ENCODE measurements at regions not wholly inside any gene's neighbourhood (a gene's known extent, or its start where the extent isn't known, plus 50 kb on each side); places are given as distances from the start of the nearest gene placed in this dataset.

- ATAC-seq (ENCODE audit: low read depth) (no peak), DNase-seq (no peak)
- peaks cover 2% of the 10 kb centered on the region for H3K9me3 Mint-ChIP-seq (ENCODE audit: insufficient read depth)
- H3K27me3 Mint-ChIP-seq = no peaks in the 10 kb centered on the region
- Histone ChIP-seq H3K9me3 (ENCODE audit: control extremely low read depth in 1 of 3, control insufficient read depth in 2 of 3, insufficient read depth in 1 of 3, low read length in 2 of 3) (no peaks in the 10 kb centered on the region), H3K79me2 (ENCODE audit: control insufficient read depth, insufficient read depth, low read length) (no peaks in the 10 kb centered on the region), H3K27me3 (replicated peaks in 1 of 4; ENCODE audit: control extremely low read depth in 1 of 4, control insufficient read depth in 3 of 4, insufficient read depth in 4 of 4, low read length in 3 of 4) (no peaks in the 10 kb centered on the region), H3K36me3 (replicated peaks in 1 of 2; ENCODE audit: control extremely low read depth in 1 of 2, control insufficient read depth in 1 of 2, extremely low read depth in 1 of 2, insufficient read depth in 2 of 2, low read length in 1 of 2) (no peaks in the 10 kb centered on the region), H2AFZ (ENCODE audit: insufficient read depth, low read depth, low read length, poor library complexity, severe bottlenecking) (no peak overlapping the region), H4K20me1 (ENCODE audit: control insufficient read depth, insufficient read depth, low read length, poor library complexity, severe bottlenecking) (no peaks in the 10 kb centered on the region), H3K27ac (ENCODE audit: low read length in 2 of 2) (no peak overlapping the region), H3K4me1 (ENCODE audit: control insufficient read depth in 2 of 2, insufficient read depth in 2 of 2, low read length in 2 of 2) (no peaks in the 10 kb centered on the region), H3K9ac (ENCODE audit: low read length) (no peak overlapping the region), H3K4me2 (replicated peaks; ENCODE audit: low read depth, low read length, poor library complexity, severe bottlenecking) (no peak overlapping the region), H3K4me3 (ENCODE audit: control extremely low read depth in 1 of 5, extremely low read depth in 1 of 5, insufficient read depth in 1 of 5, low read depth in 2 of 5, low read length in 4 of 5) (no peak overlapping the region)
- no peak for TF ChIP-seq EZH2 (IDR thresholded peaks at IDR 0.05; ENCODE audit: borderline replicate concordance, insufficient read depth, low read depth, low read length, poor library complexity, severe bottlenecking)
- WGBS (ENCODE audit: insufficient coverage) = 60% methylated on average over 1 of the region's 2 CpGs
- POLR2A ChIA-PET = no interaction called here
- no peaks in the 10 kb centered on the region for H3K4me1 Mint-ChIP-seq
- no peak overlapping the region for H3K4me3 Mint-ChIP-seq
- no peak overlapping the region for H3K27ac Mint-ChIP-seq
- intact Hi-C loops (cut with micrococcal nuclease) = no loop called here
- CTCF ChIA-PET = no interaction called here
These were observed 615.6 kb upstream of the SOX9 start for GRCh38 chr17:71505200-71505599.

GRCh38 chr17:71505981-71506380 is 614.8 kb upstream of the SOX9 start:
- H3K9ac ChIP-seq (ENCODE audit: low read length) = no peak overlapping the region
- Mint-ChIP-seq H3K27ac (no peak overlapping the region), H3K9me3 (ENCODE audit: insufficient read depth) (peaks cover 2% of the 10 kb centered on the region), H3K4me3 (no peak overlapping the region), H3K4me1 (no peaks in the 10 kb centered on the region), H3K27me3 (no peaks in the 10 kb centered on the region)
- intact Hi-C loops (cut with micrococcal nuclease) = no loop called here
- no peak overlapping the region for H3K4me2 ChIP-seq (replicated peaks; ENCODE audit: low read depth, low read length, poor library complexity, severe bottlenecking)
- TF ChIP-seq CTCF (IDR thresholded peaks at IDR 0.05) (no peak), EZH2 (IDR thresholded peaks at IDR 0.05; ENCODE audit: borderline replicate concordance, insufficient read depth, low read depth, low read length, poor library complexity, severe bottlenecking) (no peak)
- H3K36me3 ChIP-seq (replicated peaks in 1 of 2; ENCODE audit: control extremely low read depth in 1 of 2, control insufficient read depth in 1 of 2, extremely low read depth in 1 of 2, insufficient read depth in 2 of 2, low read length in 1 of 2) = no peaks in the 10 kb centered on the region
- DNase-seq (no peak), ATAC-seq (ENCODE audit: low read depth) (no peak)
- H3K27ac ChIP-seq (ENCODE audit: low read length in 2 of 2) = no peak overlapping the region
- no peaks in the 10 kb centered on the region for H3K9me3 ChIP-seq (ENCODE audit: control extremely low read depth in 1 of 3, control insufficient read depth in 2 of 3, insufficient read depth in 1 of 3, low read length in 2 of 3)
- no peaks in the 10 kb centered on the region for H3K27me3 ChIP-seq (replicated peaks in 1 of 4; ENCODE audit: control extremely low read depth in 1 of 4, control insufficient read depth in 3 of 4, insufficient read depth in 4 of 4, low read length in 3 of 4)
- ChIA-PET POLR2A (no interaction called here), CTCF (no interaction called here)
- H3K4me1 ChIP-seq (ENCODE audit: control insufficient read depth in 2 of 2, insufficient read depth in 2 of 2, low read length in 2 of 2) = no peaks in the 10 kb centered on the region
- H4K20me1 ChIP-seq (ENCODE audit: control insufficient read depth, insufficient read depth, low read length, poor library complexity, severe bottlenecking) = no peaks in the 10 kb centered on the region
- WGBS (ENCODE audit: insufficient coverage) = 75% methylated on average over 2 of the region's 6 CpGs
- H2AFZ ChIP-seq (ENCODE audit: insufficient read depth, low read depth, low read length, poor library complexity, severe bottlenecking) = no peak overlapping the region
- H3K79me2 ChIP-seq (ENCODE audit: control insufficient read depth, insufficient read depth, low read length) = no peaks in the 10 kb centered on the region
- H3K4me3 ChIP-seq (ENCODE audit: control extremely low read depth in 1 of 5, extremely low read depth in 1 of 5, insufficient read depth in 1 of 5, low read depth in 2 of 5, low read length in 4 of 5) = no peak overlapping the region

Measured in B cell (primary cell).